ENCODE measurements at regions not wholly inside any gene's neighbourhood (a gene's known extent, or its start where the extent isn't known, plus 50 kb on each side); places are given as distances from the start of the nearest gene placed in this dataset.

- no peak overlapping the region for H3K27ac ChIP-seq (ENCODE audit: extremely low read depth, low read depth, low read length)
- H3K27me3 ChIP-seq (ENCODE audit: control insufficient read depth in 2 of 2, insufficient read depth in 2 of 2, low read length in 2 of 2) = no peaks in the 10 kb centered on the region
- H3K4me3 ChIP-seq = no peak overlapping the region
- DNase-seq (ENCODE audit: extremely low read depth in 1 of 4, low spot score in 3 of 4) = no peak
- TF ChIP-seq SFPQ (IDR thresholded peaks at IDR 0.05; ENCODE audit: low read depth, low read length) = no peak
- TF ChIP-seq MEF2D (tag; conservative IDR thresholded peaks at IDR 0.05; ENCODE audit: low read depth) = no peak
- TF ChIP-seq NCOA6 (IDR thresholded peaks at IDR 0.05) = no peak
- TF ChIP-seq PML (IDR thresholded peaks at IDR 0.05; ENCODE audit: low read length) = no peak
- no peak for TF ChIP-seq ZNF140 (CRISPR knock-in tag; IDR thresholded peaks at IDR 0.05)
- no peak for TF ChIP-seq LEF1 (IDR thresholded peaks at IDR 0.05)
- no peak for TF ChIP-seq USF1 (CRISPR knock-in tag; IDR thresholded peaks at IDR 0.05)
- TF ChIP-seq FOXJ2 (tag; IDR thresholded peaks at IDR 0.05) = no peak
- H4K20me1 ChIP-seq (replicated peaks; ENCODE audit: control insufficient read depth, insufficient read depth, low read length) = no peaks in the 10 kb centered on the region
- H3K36me3 ChIP-seq (ENCODE audit: control insufficient read depth, insufficient read depth, low read length) = no peaks in the 10 kb centered on the region
- WGBS (ENCODE audit: insufficient coverage, low coverage, missing lambda C conversion rate) = 0% methylated on average over 1 of the region's 1 CpG
- ChIA-PET CTCF (ENCODE audit: low intra/inter-chr PET ratio) (no interaction called here), POLR2A (no interaction called here)
- ATAC-seq = no peak
- H3K4me1 ChIP-seq (replicated peaks in 1 of 2; ENCODE audit: control insufficient read depth in 2 of 2, insufficient read depth in 2 of 2, low read length in 2 of 2) = no peaks in the 10 kb centered on the region
- no TSS peak for BruUV-seq (replicated peaks)
- no peaks in the 10 kb centered on the region for H3K9me3 ChIP-seq (replicated peaks; ENCODE audit: control insufficient read depth, insufficient read depth, low read depth, low read length)
- H3K9ac ChIP-seq (ENCODE audit: insufficient read depth in 1 of 2, low read depth in 2 of 2, low read length in 2 of 2) = no peak overlapping the region
- no peaks in the 10 kb centered on the region for H3K9me1 ChIP-seq (ENCODE audit: control insufficient read depth, insufficient read depth, low read length)
- intact Hi-C loops (cut with micrococcal nuclease) (no loop called here), in situ Hi-C loops (cut with MboI) (no loop called here)
- H3K4me2 ChIP-seq (ENCODE audit: insufficient read depth, low read length) = no peak overlapping the region
- no peaks in the 10 kb centered on the region for H3K79me2 ChIP-seq (ENCODE audit: control insufficient read depth, insufficient read depth, low read length)
- FAIRE-seq = no peak
- H2AFZ ChIP-seq (ENCODE audit: low read depth, low read length) = no peak overlapping the region
These were observed 89.2 kb upstream of the GLRA2 start for GRCh38 chrX:14440106-14440505.
